OCI-LY7 (cell line): ENCODE measurements at regions not wholly inside any gene's neighbourhood (a gene's known extent, or its start where the extent isn't known, plus 50 kb on each side); places are given as distances from the start of the nearest gene placed in this dataset.

Source experiments
- BruUV-seq: library from RNA; stranded (reverse); fragments of 400-500 nt; replicated peaks from 2 replicates; lab custom pipeline; 2021; lab: Mats Ljungman, UMichigan
- CTCF ChIA-PET: fragments of 300-600 bp; sonication (Branson Sonifier 250); formaldehyde crosslinking; loops from one replicate; lab custom pipeline; 2022; ENCODE audit warnings: antibody characterized with exemption; ENCODE audit not compliant: unreplicated experiment; lab: Charles Lee
- POLR2A ChIA-PET: fragments of 300-600 bp; sonication (Branson Sonifier 250); formaldehyde crosslinking; loops from one replicate; lab custom pipeline; 2022; ENCODE audit warnings: antibody characterized with exemption; lab: Charles Lee
- DNase-seq: peaks from one replicate; pipeline ENCODE4 v3.0.0-alpha.2; 2015; ENCODE audit warnings: low spot score
- H2AFZ ChIP-seq: fragments of 200-600 bp; sonication (generic), shearing (Covaris generic); 2 replicates; pipeline ENCODE4 v1.6.1; 2014; ENCODE audit warnings: mild to moderate bottlenecking, antibody characterized with exemption, low read length, moderate library complexity
- H3K27ac ChIP-seq: fragments of 200-600 bp; sonication (generic); 2 replicates; pipeline ENCODE4 v1.5.1; 2014; ENCODE audit warnings: mixed run types, low read depth, mild to moderate bottlenecking, moderate library complexity, low read length, inconsistent platforms; ENCODE audit not compliant: poor library complexity, severe bottlenecking
- H3K36me3 ChIP-seq: fragments of 200-600 bp; sonication (generic); 2 replicates; pipeline ENCODE4 v1.6.1; 2014; ENCODE audit warnings: mild to moderate bottlenecking, antibody characterized with exemption, low read length, moderate library complexity, mixed read lengths; ENCODE audit not compliant: insufficient read depth
- H3K4me1 ChIP-seq: fragments of 200-600 bp; sonication (generic); 2 replicates; pipeline ENCODE4 v1.5.1; 2014; ENCODE audit warnings: mild to moderate bottlenecking, low read length; ENCODE audit not compliant: insufficient read depth, poor library complexity, severe bottlenecking
- H3K4me2 ChIP-seq: fragments of 200-600 bp; sonication (generic); 2 replicates; pipeline ENCODE4 v1.6.1; 2014; ENCODE audit warnings: mild to moderate bottlenecking, low read length
- H3K4me3 ChIP-seq: fragments of 200-600 bp; sonication (generic); 2 replicates; pipeline ENCODE4 v1.5.1; 2014; ENCODE audit warnings: mild to moderate bottlenecking, low read depth, low read length; ENCODE audit not compliant: poor library complexity, severe bottlenecking
- H3K79me2 ChIP-seq: fragments of 200-600 bp; sonication (generic); 2 replicates; pipeline ENCODE4 v1.6.1; 2016; ENCODE audit warnings: low read depth, mild to moderate bottlenecking, low read length, moderate library complexity, mixed read lengths; ENCODE audit not compliant: insufficient read depth
- H3K9me2 ChIP-seq: fragments of 200-600 bp; sonication (generic); 2 replicates; pipeline ENCODE4 v1.6.1; 2016; ENCODE audit warnings: mild to moderate bottlenecking, low read length, mixed read lengths; ENCODE audit not compliant: insufficient read depth
- H3K9me3 ChIP-seq: fragments of 200-600 bp; sonication (generic); 2 replicates; pipeline ENCODE4 v1.6.1; 2014; ENCODE audit warnings: mild to moderate bottlenecking, mixed run types, low read length, mixed read lengths
- H4K20me1 ChIP-seq: fragments of 200-600 bp; sonication (generic); 2 replicates; pipeline ENCODE4 v1.6.1; 2014; ENCODE audit warnings: mild to moderate bottlenecking, antibody characterized with exemption, low read length, moderate library complexity, mixed read lengths; ENCODE audit not compliant: insufficient read depth
- EZH2phosphoT487 ChIP-seq: fragments of 200-600 bp; sonication (generic); IDR thresholded peaks from 2 replicates; pipeline ENCODE4 v1.6.1; 2018; ENCODE audit warnings: low read depth, borderline replicate concordance, mild to moderate bottlenecking, mixed run types, antibody characterized with exemption, low read length, moderate library complexity, mixed read lengths
- intact Hi-C: fragments of 100-400 bp; cut with micrococcal nuclease; formaldehyde crosslinking; loops from one replicate; pipeline ENCODE4 v1.10.0; 2022; ENCODE audit not compliant: unreplicated experiment
- TF ChIP-seq, protein P1 (sequence below): fragments of 200-600 bp; sonication (generic); conservative IDR thresholded peaks from 2 replicates; pipeline ENCODE4 v1.5.1; 2014; ENCODE audit warnings: mild to moderate bottlenecking, antibody characterized with exemption, low read length, moderate library complexity, mixed read lengths

DNA sequence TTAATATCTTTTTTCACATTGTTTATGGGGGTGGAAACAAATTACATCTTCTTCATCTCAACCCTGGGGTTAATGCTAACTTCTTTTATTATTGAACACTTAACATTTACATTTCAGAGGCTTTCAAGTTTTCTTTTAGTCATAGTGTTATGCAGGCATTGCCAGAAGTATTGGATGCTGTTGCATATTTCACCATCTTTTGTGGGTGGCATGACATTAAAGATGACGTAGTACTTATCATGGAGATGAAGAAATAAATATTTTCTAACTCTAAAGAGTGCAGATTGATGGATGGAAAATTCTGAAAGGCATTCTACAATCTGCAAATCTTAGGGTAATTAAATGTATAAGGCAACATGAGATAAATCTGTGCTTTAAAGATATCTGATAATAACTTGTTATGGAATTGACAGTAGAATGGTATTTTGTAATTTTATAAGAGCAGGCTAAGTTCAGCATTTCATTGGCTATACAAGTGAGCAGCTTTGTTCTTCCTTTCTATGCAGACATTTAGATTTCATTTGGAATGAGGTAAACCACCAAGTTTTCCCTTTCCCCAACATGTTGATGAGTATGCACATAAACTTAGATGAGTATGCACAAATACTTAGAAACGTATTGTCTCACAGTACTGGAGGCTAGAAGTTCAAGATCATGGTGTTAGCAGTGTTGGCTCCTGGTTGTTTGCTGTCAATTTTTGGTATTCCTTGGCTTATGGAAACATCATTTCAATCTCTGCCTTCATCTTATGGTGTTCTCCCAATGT, 924.4 kb downstream of the METTL15 start:
- ChIA-PET CTCF (no interaction called here), POLR2A (no interaction called here)
- Histone ChIP-seq H3K9me2 (no peaks in the 10 kb centered on the region), H3K79me2 (no peaks in the 10 kb centered on the region), H3K36me3 (no peaks in the 10 kb centered on the region), H3K4me3 (no peak overlapping the region), H3K4me1 (no peaks in the 10 kb centered on the region), H3K4me2 (no peak overlapping the region), H3K27ac (no peak overlapping the region), H4K20me1 (no peaks in the 10 kb centered on the region), H2AFZ (no peak overlapping the region), H3K9me3 (peaks cover 8% of the 10 kb centered on the region)
- intact Hi-C loops: no loop called here
- BruUV-seq: no TSS peak
- DNase-seq: no peak
- no peak for TF ChIP-seq EZH2phosphoT487
- TF ChIP-seq, protein P1, sequence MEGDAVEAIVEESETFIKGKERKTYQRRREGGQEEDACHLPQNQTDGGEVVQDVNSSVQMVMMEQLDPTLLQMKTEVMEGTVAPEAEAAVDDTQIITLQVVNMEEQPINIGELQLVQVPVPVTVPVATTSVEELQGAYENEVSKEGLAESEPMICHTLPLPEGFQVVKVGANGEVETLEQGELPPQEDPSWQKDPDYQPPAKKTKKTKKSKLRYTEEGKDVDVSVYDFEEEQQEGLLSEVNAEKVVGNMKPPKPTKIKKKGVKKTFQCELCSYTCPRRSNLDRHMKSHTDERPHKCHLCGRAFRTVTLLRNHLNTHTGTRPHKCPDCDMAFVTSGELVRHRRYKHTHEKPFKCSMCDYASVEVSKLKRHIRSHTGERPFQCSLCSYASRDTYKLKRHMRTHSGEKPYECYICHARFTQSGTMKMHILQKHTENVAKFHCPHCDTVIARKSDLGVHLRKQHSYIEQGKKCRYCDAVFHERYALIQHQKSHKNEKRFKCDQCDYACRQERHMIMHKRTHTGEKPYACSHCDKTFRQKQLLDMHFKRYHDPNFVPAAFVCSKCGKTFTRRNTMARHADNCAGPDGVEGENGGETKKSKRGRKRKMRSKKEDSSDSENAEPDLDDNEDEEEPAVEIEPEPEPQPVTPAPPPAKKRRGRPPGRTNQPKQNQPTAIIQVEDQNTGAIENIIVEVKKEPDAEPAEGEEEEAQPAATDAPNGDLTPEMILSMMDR: no peak

DNA sequence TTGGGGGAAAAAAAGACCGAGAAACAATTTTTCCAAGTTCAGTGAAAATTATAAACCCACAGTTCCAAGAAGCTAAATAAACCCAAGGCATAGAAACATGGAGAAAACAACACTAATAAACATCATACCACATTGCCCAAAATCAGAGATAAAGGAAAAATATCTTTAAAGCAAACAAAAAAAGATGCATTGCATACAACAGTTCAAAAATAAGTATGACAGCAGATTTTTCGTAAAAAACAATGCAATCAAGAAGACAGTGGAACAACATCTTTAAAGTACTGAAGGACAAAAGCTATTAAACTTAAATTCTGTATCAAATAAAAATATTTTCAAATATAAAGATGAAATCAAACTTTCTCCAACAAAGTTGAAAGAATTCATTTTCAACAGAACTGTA, 921.3 kb downstream of the METTL15 start:
- Histone ChIP-seq H3K4me2 (no peak overlapping the region), H3K79me2 (no peaks in the 10 kb centered on the region), H3K36me3 (no peaks in the 10 kb centered on the region), H3K9me3 (peaks cover 11% of the 10 kb centered on the region), H2AFZ (no peak overlapping the region), H3K9me2 (no peaks in the 10 kb centered on the region), H3K27ac (no peak overlapping the region), H4K20me1 (no peaks in the 10 kb centered on the region), H3K4me1 (no peaks in the 10 kb centered on the region), H3K4me3 (no peak overlapping the region)
- ChIA-PET CTCF (no interaction called here), POLR2A (interaction anchor here (0.6 kb wide), 1 partner anchor 1912 kb away, joined by 4 read pairs; no protein-coding TSS in a partner anchor)
- intact Hi-C loops: no loop called here
- no peak for DNase-seq
- no peak for TF ChIP-seq EZH2phosphoT487
- no TSS peak for BruUV-seq

DNA sequence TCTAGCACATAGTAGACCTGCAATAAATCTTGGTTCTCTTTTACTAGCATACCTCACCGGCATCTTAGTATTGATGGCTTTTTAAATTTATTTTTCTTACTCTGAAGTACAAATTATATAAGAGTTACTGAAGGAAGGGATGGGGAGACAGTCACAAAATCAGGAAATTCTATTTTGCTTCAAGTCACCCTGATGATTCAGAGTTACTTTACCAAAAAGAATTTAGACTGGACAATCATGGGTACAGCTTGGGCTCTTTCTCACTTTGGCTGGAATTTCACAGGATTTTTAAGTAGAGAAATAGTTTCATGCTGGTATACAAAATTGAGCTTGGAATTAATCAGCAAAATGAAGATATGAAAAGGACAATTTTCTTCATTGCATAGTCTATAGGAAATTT, 919.2 kb downstream of the METTL15 start:
- intact Hi-C loops: no loop called here
- BruUV-seq: no TSS peak

More for the DNA sequence above, 919.2 kb downstream of the METTL15 start:
- no peak for TF ChIP-seq EZH2phosphoT487
- TF ChIP-seq, protein P1: no peak
- H3K9me2 ChIP-seq: no peaks in the 10 kb centered on the region
- peaks cover 11% of the 10 kb centered on the region for H3K9me3 ChIP-seq
- H2AFZ ChIP-seq: no peak overlapping the region
- no peak overlapping the region for H3K4me2 ChIP-seq
- no peaks in the 10 kb centered on the region for H3K4me1 ChIP-seq
- CTCF ChIA-PET: no interaction called here
- DNase-seq: no peak
- no peak overlapping the region for H3K4me3 ChIP-seq
- H3K27ac ChIP-seq: no peak overlapping the region
- POLR2A ChIA-PET: interaction anchor here (0.9 kb wide), 1 partner anchor 9 kb away, joined by 3 read pairs; no protein-coding TSS in a partner anchor
- H3K79me2 ChIP-seq: no peaks in the 10 kb centered on the region
- no peaks in the 10 kb centered on the region for H4K20me1 ChIP-seq
- no peaks in the 10 kb centered on the region for H3K36me3 ChIP-seq
